ENCODE measurements at regions not wholly inside any gene's neighbourhood (a gene's known extent, or its start where the extent isn't known, plus 50 kb on each side); places are given as distances from the start of the nearest gene placed in this dataset.

- 92 to 93% methylated on average over 11 of the region's 11 CpGs for WGBS, 2 donors
- no peak overlapping the region for H3K4me3 ChIP-seq
- H3K36me3 ChIP-seq (ENCODE audit: control insufficient read depth in 4 of 4, insufficient read depth in 4 of 4, low read length in 4 of 4): no peaks in the 10 kb centered on the region
- H3K4me1 ChIP-seq (ENCODE audit: control insufficient read depth in 5 of 5, insufficient read depth in 5 of 5, low read length in 5 of 5): peaks cover 0 to 2% (median 0%) of the 10 kb centered on the region in 5 donors
- TF ChIP-seq CTCF (IDR thresholded peaks at IDR 0.05; ENCODE audit: control extremely low read depth, extremely low read depth): no peak
- no peak overlapping the region for H3K9ac ChIP-seq (ENCODE audit: insufficient read depth in 1 of 2, low read length in 2 of 2)
- peaks cover 0 to 12% (median 0%) of the 10 kb centered on the region in 3 donors for H3K27me3 ChIP-seq (ENCODE audit: control insufficient read depth in 3 of 3, insufficient read depth in 3 of 3, low read length in 2 of 3)
- no peak overlapping the region for H3K27ac ChIP-seq (ENCODE audit: low read depth in 1 of 2, low read length in 1 of 2)
- peaks cover 0 to 4% (median 2%) of the 10 kb centered on the region in 4 donors for H3K9me3 ChIP-seq (ENCODE audit: control insufficient read depth in 4 of 4, insufficient read depth in 3 of 4, low read length in 3 of 4)
- ATAC-seq (ENCODE audit: insufficient read depth, low FRiP score): no peak
- no peak for DNase-seq
Measured at GRCh38 chr6:170072246-170072645, 218.6 kb downstream of the DLL1 start.

- H3K4me1 ChIP-seq (ENCODE audit: control insufficient read depth in 5 of 5, insufficient read depth in 5 of 5, low read length in 5 of 5): peaks cover 0 to 6% (median 0%) of the 10 kb centered on the region in 5 donors
- no peak overlapping the region for H3K27ac ChIP-seq (ENCODE audit: low read depth in 1 of 2, low read length in 1 of 2)
- WGBS, 2 donors: 84 to 86% methylated on average over 3 of the region's 3 CpGs
- no peak for DNase-seq
- H3K27me3 ChIP-seq (ENCODE audit: control insufficient read depth in 3 of 3, insufficient read depth in 3 of 3, low read length in 2 of 3): peaks cover 0 to 12% (median 0%) of the 10 kb centered on the region in 3 donors
- no peak for TF ChIP-seq CTCF (IDR thresholded peaks at IDR 0.05; ENCODE audit: control extremely low read depth, extremely low read depth)
- H3K4me3 ChIP-seq: no peak overlapping the region
- H3K9ac ChIP-seq (ENCODE audit: insufficient read depth in 1 of 2, low read length in 2 of 2): no peak overlapping the region
- no peak for ATAC-seq (ENCODE audit: insufficient read depth, low FRiP score)
- H3K36me3 ChIP-seq (ENCODE audit: control insufficient read depth in 4 of 4, insufficient read depth in 4 of 4, low read length in 4 of 4): no peaks in the 10 kb centered on the region
- peaks cover 0 to 6% (median 2%) of the 10 kb centered on the region in 4 donors for H3K9me3 ChIP-seq (ENCODE audit: control insufficient read depth in 4 of 4, insufficient read depth in 3 of 4, low read length in 3 of 4)
Measured at GRCh38 chr6:170069611-170070010, 221.3 kb downstream of the DLL1 start.

GRCh38 chr6:170068496-170068895 lies 222.4 kb downstream of the DLL1 start:
- peaks cover 0 to 6% (median 2%) of the 10 kb centered on the region in 4 donors for H3K9me3 ChIP-seq (ENCODE audit: control insufficient read depth in 4 of 4, insufficient read depth in 3 of 4, low read length in 3 of 4)
- ATAC-seq (ENCODE audit: insufficient read depth, low FRiP score) (no peak), DNase-seq (no peak)
- peaks cover 0 to 6% (median 0%) of the 10 kb centered on the region in 5 donors for H3K4me1 ChIP-seq (ENCODE audit: control insufficient read depth in 5 of 5, insufficient read depth in 5 of 5, low read length in 5 of 5)
- H3K27me3 ChIP-seq (ENCODE audit: control insufficient read depth in 3 of 3, insufficient read depth in 3 of 3, low read length in 2 of 3): peaks cover 0 to 10% (median 0%) of the 10 kb centered on the region in 3 donors
- WGBS, 2 donors: 89 to 96% methylated on average over 7 of the region's 7 CpGs
- H3K9ac ChIP-seq (ENCODE audit: insufficient read depth in 1 of 2, low read length in 2 of 2): no peak overlapping the region
- no peak for TF ChIP-seq CTCF (IDR thresholded peaks at IDR 0.05; ENCODE audit: control extremely low read depth, extremely low read depth)
- H3K27ac ChIP-seq (ENCODE audit: low read depth in 1 of 2, low read length in 1 of 2): no peak overlapping the region
- H3K36me3 ChIP-seq (ENCODE audit: control insufficient read depth in 4 of 4, insufficient read depth in 4 of 4, low read length in 4 of 4): no peaks in the 10 kb centered on the region
- no peak overlapping the region for H3K4me3 ChIP-seq

- Histone ChIP-seq H3K4me1 (ENCODE audit: control insufficient read depth in 5 of 5, insufficient read depth in 5 of 5, low read length in 5 of 5) (peaks cover 0 to 6% (median 0%) of the 10 kb centered on the region in 5 donors), H3K4me3 (no peak overlapping the region), H3K36me3 (ENCODE audit: control insufficient read depth in 4 of 4, insufficient read depth in 4 of 4, low read length in 4 of 4) (no peaks in the 10 kb centered on the region), H3K27ac (ENCODE audit: low read depth in 1 of 2, low read length in 1 of 2) (no peak overlapping the region), H3K9ac (ENCODE audit: insufficient read depth in 1 of 2, low read length in 2 of 2) (no peak overlapping the region), H3K27me3 (ENCODE audit: control insufficient read depth in 3 of 3, insufficient read depth in 3 of 3, low read length in 2 of 3) (peaks cover 0 to 7% (median 0%) of the 10 kb centered on the region in 3 donors), H3K9me3 (ENCODE audit: control insufficient read depth in 4 of 4, insufficient read depth in 3 of 4, low read length in 3 of 4) (peaks cover 0 to 6% (median 2%) of the 10 kb centered on the region in 4 donors)
- no peak for TF ChIP-seq CTCF (IDR thresholded peaks at IDR 0.05; ENCODE audit: control extremely low read depth, extremely low read depth)
- ATAC-seq (ENCODE audit: insufficient read depth, low FRiP score) (no peak), DNase-seq (no peak)
- WGBS, 2 donors: 92 to 93% methylated on average over 12 of the region's 12 CpGs
Measured at GRCh38 chr6:170067923-170068360, 222.9 kb downstream of the DLL1 start.

Data from lung (tissue), 11 donors.